HepG2 (cell line): ENCODE measurements at regions not wholly inside any gene's neighbourhood (a gene's known extent, or its start where the extent isn't known, plus 50 kb on each side); places are given as distances from the start of the nearest gene placed in this dataset.

Experiments
- DMAP1 ChIP-seq: IDR thresholded peaks from 2 replicates; pipeline ENCODE4 v1.6.1; 2016
- FOXA1 ChIP-seq, 2 experiments: fragments of 450-650 bp in 1 of 2; sonication (generic) in 1 of 2; formaldehyde crosslinking in 1 of 2; IDR thresholded peaks; 2 replicates each; pipeline versions ENCODE4 v1.4.0 to v1.6.1; 2016 to 2020; ENCODE audit warnings: missing genetic modification reagents in 1 of 2
- HOXA3 ChIP-seq: sonication (generic); formaldehyde crosslinking; IDR thresholded peaks from 2 replicates; pipeline ENCODE4 v1.5.0; 2020; ENCODE audit warnings: missing genetic modification reagents
- MTERF4 ChIP-seq: sonication (generic); formaldehyde crosslinking; IDR thresholded peaks from 2 replicates; pipeline ENCODE4 v1.8.0; 2023; ENCODE audit warnings: mild to moderate bottlenecking, missing genetic modification reagents
- SMAD1 ChIP-seq: sonication (generic); formaldehyde crosslinking; IDR thresholded peaks from 2 replicates; pipeline ENCODE4 v1.4.0; 2020; ENCODE audit warnings: missing genetic modification reagents, low read depth, mild to moderate bottlenecking, borderline replicate concordance
- XRCC5 ChIP-seq: fragments of 200-400 bp; formaldehyde crosslinking; optimal IDR thresholded peaks from 2 replicates; pipeline ENCODE3; 2017; ENCODE audit warnings: mild to moderate bottlenecking, low read length
- ZFX ChIP-seq: sonication (generic); formaldehyde crosslinking; IDR thresholded peaks from 2 replicates; pipeline ENCODE4 v1.4.0; 2020; ENCODE audit warnings: mild to moderate bottlenecking, low read depth, missing genetic modification reagents, moderate library complexity
- ZNF609 ChIP-seq: sonication (generic); formaldehyde crosslinking; IDR thresholded peaks from 2 replicates; pipeline ENCODE4 v1.4.0; 2020; ENCODE audit warnings: mild to moderate bottlenecking, missing genetic modification reagents, borderline replicate concordance
- ZNF672 ChIP-seq: sonication (generic); formaldehyde crosslinking; IDR thresholded peaks from 2 replicates; pipeline ENCODE4 v1.8.1; 2022; ENCODE audit warnings: missing genetic modification reagents
- TF ChIP-seq, protein P1 (sequence below): IDR thresholded peaks from 2 replicates; pipeline ENCODE4 v1.6.1; 2018; ENCODE audit warnings: missing genetic modification reagents, mild to moderate bottlenecking, missing compliant biosample characterization
- TF ChIP-seq, protein P2 (sequence below): IDR thresholded peaks from 2 replicates; pipeline ENCODE4 v1.6.1; 2016
- TF ChIP-seq, protein P3 (sequence below): sonication (generic); formaldehyde crosslinking; IDR thresholded peaks from 2 replicates; pipeline ENCODE4 v1.5.1; 2020; ENCODE audit warnings: missing genetic modification reagents, mild to moderate bottlenecking, borderline replicate concordance
- TF ChIP-seq, protein P4 (sequence below): sonication (generic); formaldehyde crosslinking; IDR thresholded peaks from 2 replicates; pipeline ENCODE4 v1.4.0; 2020; ENCODE audit warnings: missing genetic modification reagents, mild to moderate bottlenecking, borderline replicate concordance
- TF ChIP-seq, protein P5 (sequence below): sonication (generic); formaldehyde crosslinking; IDR thresholded peaks from 2 replicates; pipeline ENCODE4 v1.8.1; 2023; ENCODE audit warnings: mild to moderate bottlenecking, missing genetic modification reagents, borderline replicate concordance

DNA sequence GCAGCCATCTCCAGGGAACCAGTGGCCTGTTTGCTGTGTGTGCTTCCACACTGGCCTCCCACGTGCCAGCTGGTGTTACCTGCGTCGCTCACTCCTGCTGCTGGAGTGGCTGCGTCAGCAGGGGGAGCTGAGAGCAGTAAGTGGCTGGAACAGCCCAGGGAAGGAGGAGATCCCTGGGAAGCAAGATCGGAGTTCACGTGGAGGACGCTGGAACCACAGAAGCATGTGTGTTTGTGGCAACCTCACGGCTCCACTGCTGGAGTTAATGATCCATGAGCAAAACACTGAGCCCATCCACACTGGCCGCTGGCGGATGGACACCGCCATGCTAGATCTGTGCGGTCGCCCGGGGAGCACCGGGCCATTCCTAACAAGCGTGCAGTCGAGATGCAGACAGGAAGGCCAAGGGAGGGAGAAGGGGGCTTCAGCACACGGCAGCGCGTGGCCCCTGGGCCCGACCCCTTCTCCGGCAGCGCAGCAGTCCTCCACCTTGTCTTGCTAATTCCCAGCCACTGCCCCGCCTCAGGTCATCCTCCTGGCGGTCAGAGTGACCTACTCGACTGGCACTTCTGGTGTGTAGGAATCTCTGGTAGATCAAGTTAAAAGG is 68.5 kb upstream of the EEPD1 start (continued):
- TF ChIP-seq, protein P1, sequence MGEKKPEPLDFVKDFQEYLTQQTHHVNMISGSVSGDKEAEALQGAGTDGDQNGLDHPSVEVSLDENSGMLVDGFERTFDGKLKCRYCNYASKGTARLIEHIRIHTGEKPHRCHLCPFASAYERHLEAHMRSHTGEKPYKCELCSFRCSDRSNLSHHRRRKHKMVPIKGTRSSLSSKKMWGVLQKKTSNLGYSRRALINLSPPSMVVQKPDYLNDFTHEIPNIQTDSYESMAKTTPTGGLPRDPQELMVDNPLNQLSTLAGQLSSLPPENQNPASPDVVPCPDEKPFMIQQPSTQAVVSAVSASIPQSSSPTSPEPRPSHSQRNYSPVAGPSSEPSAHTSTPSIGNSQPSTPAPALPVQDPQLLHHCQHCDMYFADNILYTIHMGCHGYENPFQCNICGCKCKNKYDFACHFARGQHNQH (CRISPR knock-in tag), result peak; percentile 19; the same call in 1 of the 2 replicates
- TF ChIP-seq, protein P2, sequence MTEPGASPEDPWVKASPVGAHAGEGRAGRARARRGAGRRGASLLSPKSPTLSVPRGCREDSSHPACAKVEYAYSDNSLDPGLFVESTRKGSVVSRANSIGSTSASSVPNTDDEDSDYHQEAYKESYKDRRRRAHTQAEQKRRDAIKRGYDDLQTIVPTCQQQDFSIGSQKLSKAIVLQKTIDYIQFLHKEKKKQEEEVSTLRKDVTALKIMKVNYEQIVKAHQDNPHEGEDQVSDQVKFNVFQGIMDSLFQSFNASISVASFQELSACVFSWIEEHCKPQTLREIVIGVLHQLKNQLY, result peak; percentile 64
- TF ChIP-seq HOXA3 (CRISPR knock-in tag), result peak; percentile 10; the same call in 1 of the 2 replicates
- peak; percentile 49; the same call in 1 of the 2 replicates for TF ChIP-seq ZFX
- peak; percentile 84 for TF ChIP-seq XRCC5
- peak; percentile 68; the same call in 1 of the 2 replicates for TF ChIP-seq SMAD1
- 0 out of 2 replicates have a peak, but pooled peaks have one; percentile 51 for TF ChIP-seq DMAP1 (CRISPR knock-in tag)
- no peak for TF ChIP-seq ZNF609 (CRISPR knock-in tag)
- TF ChIP-seq, protein P3, sequence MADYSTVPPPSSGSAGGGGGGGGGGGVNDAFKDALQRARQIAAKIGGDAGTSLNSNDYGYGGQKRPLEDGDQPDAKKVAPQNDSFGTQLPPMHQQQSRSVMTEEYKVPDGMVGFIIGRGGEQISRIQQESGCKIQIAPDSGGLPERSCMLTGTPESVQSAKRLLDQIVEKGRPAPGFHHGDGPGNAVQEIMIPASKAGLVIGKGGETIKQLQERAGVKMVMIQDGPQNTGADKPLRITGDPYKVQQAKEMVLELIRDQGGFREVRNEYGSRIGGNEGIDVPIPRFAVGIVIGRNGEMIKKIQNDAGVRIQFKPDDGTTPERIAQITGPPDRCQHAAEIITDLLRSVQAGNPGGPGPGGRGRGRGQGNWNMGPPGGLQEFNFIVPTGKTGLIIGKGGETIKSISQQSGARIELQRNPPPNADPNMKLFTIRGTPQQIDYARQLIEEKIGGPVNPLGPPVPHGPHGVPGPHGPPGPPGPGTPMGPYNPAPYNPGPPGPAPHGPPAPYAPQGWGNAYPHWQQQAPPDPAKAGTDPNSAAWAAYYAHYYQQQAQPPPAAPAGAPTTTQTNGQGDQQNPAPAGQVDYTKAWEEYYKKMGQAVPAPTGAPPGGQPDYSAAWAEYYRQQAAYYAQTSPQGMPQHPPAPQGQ (CRISPR knock-in tag), result no peak
- TF ChIP-seq ZNF672 (CRISPR knock-in tag), result no peak
- no peak for TF ChIP-seq FOXA1 (IDR thresholded peaks at IDR 0.05)
- TF ChIP-seq FOXA1 (CRISPR knock-in tag; IDR thresholded peaks at IDR 0.05), result 0 out of 2 replicates have a peak, but pooled peaks have one; percentile 38
- TF ChIP-seq MTERF4 (CRISPR knock-in tag), result no peak
- TF ChIP-seq, protein P4, sequence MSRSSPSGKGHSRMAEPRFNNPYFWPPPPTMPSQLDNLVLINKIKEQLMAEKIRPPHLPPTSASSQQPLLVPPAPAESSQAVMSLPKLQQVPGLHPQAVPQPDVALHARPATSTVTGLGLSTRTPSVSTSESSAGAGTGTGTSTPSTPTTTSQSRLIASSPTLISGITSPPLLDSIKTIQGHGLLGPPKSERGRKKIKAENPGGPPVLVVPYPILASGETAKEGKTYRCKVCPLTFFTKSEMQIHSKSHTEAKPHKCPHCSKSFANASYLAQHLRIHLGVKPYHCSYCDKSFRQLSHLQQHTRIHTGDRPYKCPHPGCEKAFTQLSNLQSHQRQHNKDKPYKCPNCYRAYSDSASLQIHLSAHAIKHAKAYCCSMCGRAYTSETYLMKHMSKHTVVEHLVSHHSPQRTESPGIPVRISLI (CRISPR knock-in tag), result peak; percentile 24; the same call in 1 of the 2 replicates
- TF ChIP-seq, protein P5, sequence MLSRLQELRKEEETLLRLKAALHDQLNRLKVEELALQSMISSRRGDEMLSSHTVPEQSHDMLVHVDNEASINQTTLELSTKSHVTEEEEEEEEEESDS (CRISPR knock-in tag), result 0 out of 2 replicates have a peak, but pooled peaks have one; percentile 49
